ENCODE measurements at regions not wholly inside any gene's neighbourhood (a gene's known extent, or its start where the extent isn't known, plus 50 kb on each side); places are given as distances from the start of the nearest gene placed in this dataset.
"Not testable (repeated sequence)": the region's sequence is repeated elsewhere in the genome, so short reads cannot be mapped to it uniquely, and the experiment has no call there.

DNA sequence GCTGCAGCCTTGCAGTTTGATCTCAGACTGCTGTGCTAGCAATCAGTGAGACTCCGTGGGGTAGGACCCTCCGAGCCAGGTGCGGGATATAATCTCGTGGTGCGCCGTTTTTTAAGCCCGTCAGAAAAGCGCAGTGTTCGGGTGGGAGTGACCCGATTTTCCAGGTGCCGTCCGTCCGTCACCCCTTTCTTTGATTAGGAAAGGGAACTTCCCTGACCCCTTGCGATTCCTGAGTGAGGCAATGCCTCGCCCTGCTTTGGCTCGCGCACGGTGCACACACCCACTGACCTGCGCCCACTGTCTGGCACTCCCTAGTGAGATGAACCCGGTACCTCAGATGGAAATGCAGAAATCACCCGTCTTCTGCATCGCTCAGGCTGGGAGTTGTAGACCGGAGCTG, 203.2 kb downstream of the SNCAIP start:
- H3K27me3 ChIP-seq; intact Hi-C loops (cut with DNase I; ENCODE audit: low total_unique reads); H3K27ac ChIP-seq; H3K9me3 ChIP-seq; H3K4me1 ChIP-seq; H3K36me3 ChIP-seq; H3K4me3 ChIP-seq; DNase-seq: not testable (repeated sequence)
- 78 to 88% (median 83%) methylated on average over 14 to 23 of the region's 23 CpGs for WGBS, 5 donors

DNA sequence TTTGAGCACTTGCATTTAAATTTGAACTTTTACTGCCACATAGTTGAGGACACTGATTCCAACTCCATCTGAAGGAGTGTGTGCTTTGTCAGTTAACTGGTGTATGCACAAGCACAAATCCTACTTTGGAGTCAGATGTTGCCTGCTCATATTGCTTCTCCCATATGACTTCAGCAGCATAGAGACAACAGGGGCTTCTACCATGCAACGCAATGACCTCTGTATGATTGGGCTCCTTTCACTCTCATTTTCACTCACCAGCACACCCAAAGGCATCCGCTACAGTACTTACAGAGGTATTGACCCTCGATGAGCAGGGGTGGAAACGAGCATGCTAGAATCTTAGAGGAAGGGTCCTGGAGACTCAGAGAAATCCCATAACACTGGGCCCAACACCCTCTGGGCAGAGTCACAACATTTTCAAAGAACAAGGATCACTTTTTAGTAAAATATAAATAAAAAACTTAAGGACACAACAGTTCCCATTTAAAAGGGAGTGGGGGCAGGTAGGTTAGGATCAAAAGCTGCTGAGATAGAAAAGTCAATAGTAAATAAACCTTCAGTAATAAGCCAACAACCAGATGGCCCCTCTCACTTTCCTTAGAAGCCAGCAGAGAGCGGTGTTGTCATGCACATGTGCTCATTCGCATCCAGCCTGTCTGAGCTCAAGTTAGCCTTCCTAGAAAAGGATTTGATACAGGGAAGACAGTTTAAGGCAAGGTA, 203.8 kb downstream of the SNCAIP start:
- Histone ChIP-seq H3K4me1 (no peaks in the 10 kb centered on the region), H3K9me3 (no peaks in the 10 kb centered on the region), H3K27me3 (no peaks in the 10 kb centered on the region), H3K36me3 (no peaks in the 10 kb centered on the region), H3K27ac (no peak overlapping the region), H3K4me3 (no peak overlapping the region)
- intact Hi-C loops (cut with DNase I; ENCODE audit: low total_unique reads), result no loop called here
- 36 to 51% (median 39%) methylated on average over 6 of the region's 6 CpGs for WGBS, 5 donors
- DNase-seq, result peak; percentile 32 to 92
- no peak for TF ChIP-seq POLR2A (IDR thresholded peaks at IDR 0.05)
- TF ChIP-seq, protein P1, sequence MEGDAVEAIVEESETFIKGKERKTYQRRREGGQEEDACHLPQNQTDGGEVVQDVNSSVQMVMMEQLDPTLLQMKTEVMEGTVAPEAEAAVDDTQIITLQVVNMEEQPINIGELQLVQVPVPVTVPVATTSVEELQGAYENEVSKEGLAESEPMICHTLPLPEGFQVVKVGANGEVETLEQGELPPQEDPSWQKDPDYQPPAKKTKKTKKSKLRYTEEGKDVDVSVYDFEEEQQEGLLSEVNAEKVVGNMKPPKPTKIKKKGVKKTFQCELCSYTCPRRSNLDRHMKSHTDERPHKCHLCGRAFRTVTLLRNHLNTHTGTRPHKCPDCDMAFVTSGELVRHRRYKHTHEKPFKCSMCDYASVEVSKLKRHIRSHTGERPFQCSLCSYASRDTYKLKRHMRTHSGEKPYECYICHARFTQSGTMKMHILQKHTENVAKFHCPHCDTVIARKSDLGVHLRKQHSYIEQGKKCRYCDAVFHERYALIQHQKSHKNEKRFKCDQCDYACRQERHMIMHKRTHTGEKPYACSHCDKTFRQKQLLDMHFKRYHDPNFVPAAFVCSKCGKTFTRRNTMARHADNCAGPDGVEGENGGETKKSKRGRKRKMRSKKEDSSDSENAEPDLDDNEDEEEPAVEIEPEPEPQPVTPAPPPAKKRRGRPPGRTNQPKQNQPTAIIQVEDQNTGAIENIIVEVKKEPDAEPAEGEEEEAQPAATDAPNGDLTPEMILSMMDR (IDR thresholded peaks at IDR 0.05), result peak in 5 of 7 experiments; percentile 17 to 48 (median 38)

DNA sequence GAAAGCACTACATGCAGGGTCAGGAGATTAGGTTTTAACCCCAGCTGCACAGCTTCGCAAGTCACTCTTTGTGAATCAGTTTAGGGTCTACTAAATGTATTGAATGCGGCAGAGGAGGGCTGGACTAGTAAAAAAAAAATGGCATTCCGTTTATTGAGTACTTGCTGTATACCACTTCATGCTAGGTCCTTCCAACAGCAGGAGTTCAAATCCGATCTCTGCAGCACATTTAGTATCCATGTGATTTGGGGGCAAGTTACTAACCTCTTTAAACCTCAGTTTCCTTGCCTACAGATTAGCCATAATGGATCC, 204.4 kb downstream of the SNCAIP start:
- intact Hi-C loops (cut with DNase I; ENCODE audit: low total_unique reads), result no loop called here
- Histone ChIP-seq H3K4me1 (no peaks in the 10 kb centered on the region), H3K9me3 (no peaks in the 10 kb centered on the region), H3K36me3 (no peaks in the 10 kb centered on the region), H3K27ac (no peak overlapping the region), H3K4me3 (no peak overlapping the region), H3K27me3 (no peaks in the 10 kb centered on the region)
- 55 to 67% (median 62%) methylated on average over 4 of the region's 4 CpGs for WGBS, 5 donors
- no peak for TF ChIP-seq POLR2AphosphoS5 (IDR thresholded peaks at IDR 0.05)
- TF ChIP-seq, protein P1 (IDR thresholded peaks at IDR 0.05), result no peak
- TF ChIP-seq POLR2A (IDR thresholded peaks at IDR 0.05), result no peak
- no peak for TF ChIP-seq EP300 (IDR thresholded peaks at IDR 0.05)
- DNase-seq, result no peak

GRCh38 chr5:122517091-122517490, 205.1 kb downstream of the SNCAIP start:
- Histone ChIP-seq H3K4me3 (no peak overlapping the region), H3K9me3 (no peaks in the 10 kb centered on the region), H3K27me3 (no peaks in the 10 kb centered on the region), H3K4me1 (no peaks in the 10 kb centered on the region), H3K36me3 (no peaks in the 10 kb centered on the region), H3K27ac (no peak overlapping the region)
- no peak for DNase-seq
- no peak for TF ChIP-seq POLR2A (IDR thresholded peaks at IDR 0.05)
- intact Hi-C loops (cut with DNase I; ENCODE audit: low total_unique reads), result no loop called here
- WGBS, 5 donors, result 91 to 95% (median 94%) methylated on average over 1 of the region's 1 CpG

- H3K36me3 ChIP-seq, result no peaks in the 10 kb centered on the region
Measured at GRCh38 chr5:122523776-122524175, 211.7 kb downstream of the SNCAIP start.

More at GRCh38 chr5:122523776-122524175, 211.7 kb downstream of the SNCAIP start:
- intact Hi-C loops (cut with DNase I; ENCODE audit: low total_unique reads), result no loop called here
- 75 to 92% (median 84%) methylated on average over 6 of the region's 6 CpGs for WGBS, 5 donors
- Histone ChIP-seq H3K4me1 (no peaks in the 10 kb centered on the region), H3K9me3 (no peaks in the 10 kb centered on the region), H3K27me3 (no peaks in the 10 kb centered on the region), H3K4me3 (no peak overlapping the region), H3K27ac (no peak overlapping the region)
- DNase-seq, result no peak
- TF ChIP-seq, protein P1 (IDR thresholded peaks at IDR 0.05), result no peak
- TF ChIP-seq POLR2AphosphoS5 (IDR thresholded peaks at IDR 0.05), result no peak
- no peak for TF ChIP-seq EP300 (IDR thresholded peaks at IDR 0.05)
- TF ChIP-seq POLR2A (IDR thresholded peaks at IDR 0.05), result no peak

Data from stomach (tissue), 8 donors.